ENCODE measurements at regions not wholly inside any gene's neighbourhood (a gene's known extent, or its start where the extent isn't known, plus 50 kb on each side); places are given as distances from the start of the nearest gene placed in this dataset.

GRCh38 chr21:14683063-14683462, 136.9 kb upstream of the SAMSN1 start:
- TF ChIP-seq EZH2phosphoT487 (IDR thresholded peaks at IDR 0.05) (no peak), CTCF (IDR thresholded peaks at IDR 0.05) (no peak)
